ENCODE measurements at regions not wholly inside any gene's neighbourhood (a gene's known extent, or its start where the extent isn't known, plus 50 kb on each side); places are given as distances from the start of the nearest gene placed in this dataset.
A peak's percentile ranks its signal among the peaks of the same experiment; 100 is the strongest.

DNA sequence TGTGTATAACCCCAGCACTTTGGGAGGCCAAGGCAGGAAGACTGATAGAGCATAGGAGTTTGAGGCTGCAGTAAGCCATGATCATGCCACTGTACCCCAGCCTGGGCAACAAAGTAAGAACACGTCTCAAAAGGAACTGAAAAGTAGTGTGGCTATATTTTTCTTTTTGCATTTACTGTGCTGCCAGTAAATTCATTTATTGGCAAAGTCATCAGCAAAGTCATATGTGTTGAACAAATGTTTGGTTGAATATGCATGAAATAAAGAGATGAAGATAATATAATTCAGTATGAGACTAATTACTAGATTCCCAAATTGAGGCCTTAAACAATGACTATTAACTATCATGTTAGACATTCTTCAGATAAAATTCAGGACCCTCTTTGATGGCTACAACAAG is 829.1 kb downstream of the PCDH7 start:
- H3K36me3 ChIP-seq = no peaks in the 10 kb centered on the region
- H3K27ac ChIP-seq = no peak overlapping the region
- H3K4me1 Mint-ChIP-seq = no peaks in the 10 kb centered on the region
- no peak overlapping the region for H3K27ac Mint-ChIP-seq
- no peak overlapping the region for H3K4me2 ChIP-seq
- H3K36me3 Mint-ChIP-seq = no peaks in the 10 kb centered on the region
- no peak for TF ChIP-seq EZH2phosphoT487 (IDR thresholded peaks at IDR 0.05)
- no peak for TF ChIP-seq EZH2 (IDR thresholded peaks at IDR 0.05)
- no peak for TF ChIP-seq CTCF (IDR thresholded peaks at IDR 0.05)
- no peaks in the 10 kb centered on the region for H3F3A ChIP-seq (ENCODE audit: low read depth)
- no peak for DNase-seq (ENCODE audit: low spot score)
- H3K9me3 ChIP-seq (ENCODE audit: low read depth) = no peaks in the 10 kb centered on the region
- no peak overlapping the region for H3K9ac ChIP-seq
- no peaks in the 10 kb centered on the region for H3K27me3 Mint-ChIP-seq (ENCODE audit: insufficient read depth, low read depth)
- H3K4me3 Mint-ChIP-seq = no peak overlapping the region
- no peak overlapping the region for H2AFZ ChIP-seq (replicated peaks)
- H4K20me1 ChIP-seq (ENCODE audit: low read depth) = no peaks in the 10 kb centered on the region
- H3K4me3 ChIP-seq = no peak overlapping the region
- no peaks in the 10 kb centered on the region for H3K4me1 ChIP-seq
- no peaks in the 10 kb centered on the region for H3K9me3 Mint-ChIP-seq
- H3K27me3 ChIP-seq = no peaks in the 10 kb centered on the region
- H3K79me2 ChIP-seq (ENCODE audit: low read depth) = no peaks in the 10 kb centered on the region

DNA sequence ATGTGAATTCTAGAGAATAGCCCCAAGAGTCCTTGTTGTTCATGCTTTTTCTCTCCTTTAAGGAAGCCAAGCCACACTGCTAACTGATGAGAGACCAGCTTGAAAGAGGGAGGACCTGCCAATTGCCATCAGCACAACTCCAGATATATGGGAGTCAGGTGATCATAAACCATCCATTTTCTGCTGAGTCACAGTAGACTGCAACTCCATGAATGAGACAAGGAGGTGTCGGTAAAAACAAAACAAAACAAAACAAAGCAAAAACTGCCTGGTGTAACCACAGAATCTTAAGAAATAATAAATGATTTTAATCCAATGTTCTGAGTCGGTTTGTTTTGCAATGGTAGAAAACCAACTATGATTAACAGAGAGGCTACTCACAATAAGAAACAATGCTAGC is 837.3 kb downstream of the PCDH7 start:
- no peaks in the 10 kb centered on the region for H3K36me3 Mint-ChIP-seq
- no peak overlapping the region for H3K27ac ChIP-seq
- TF ChIP-seq CTCF (IDR thresholded peaks at IDR 0.05) = no peak
- no peak for TF ChIP-seq EZH2 (IDR thresholded peaks at IDR 0.05)
- no peak for TF ChIP-seq EZH2phosphoT487 (IDR thresholded peaks at IDR 0.05)
- H3K4me3 Mint-ChIP-seq = no peak overlapping the region
- H3K4me1 Mint-ChIP-seq = no peaks in the 10 kb centered on the region
- no peaks in the 10 kb centered on the region for H3K27me3 ChIP-seq
- H3K9ac ChIP-seq = no peak overlapping the region
- H3K9me3 ChIP-seq (ENCODE audit: low read depth) = no peaks in the 10 kb centered on the region
- no peaks in the 10 kb centered on the region for H3K9me3 Mint-ChIP-seq
- no peaks in the 10 kb centered on the region for H3K79me2 ChIP-seq (ENCODE audit: low read depth)
- no peak overlapping the region for H3K27ac Mint-ChIP-seq
- H3K4me2 ChIP-seq = no peak overlapping the region
- no peaks in the 10 kb centered on the region for H3K36me3 ChIP-seq
- DNase-seq (ENCODE audit: low spot score) = no peak
- H3F3A ChIP-seq (ENCODE audit: low read depth) = no peaks in the 10 kb centered on the region
- H3K4me1 ChIP-seq = no peaks in the 10 kb centered on the region
- no peaks in the 10 kb centered on the region for H3K27me3 Mint-ChIP-seq (ENCODE audit: insufficient read depth, low read depth)
- no peaks in the 10 kb centered on the region for H4K20me1 ChIP-seq (ENCODE audit: low read depth)
- no peak overlapping the region for H3K4me3 ChIP-seq
- peak overlapping the region; percentile 20 for H2AFZ ChIP-seq (replicated peaks)

DNA sequence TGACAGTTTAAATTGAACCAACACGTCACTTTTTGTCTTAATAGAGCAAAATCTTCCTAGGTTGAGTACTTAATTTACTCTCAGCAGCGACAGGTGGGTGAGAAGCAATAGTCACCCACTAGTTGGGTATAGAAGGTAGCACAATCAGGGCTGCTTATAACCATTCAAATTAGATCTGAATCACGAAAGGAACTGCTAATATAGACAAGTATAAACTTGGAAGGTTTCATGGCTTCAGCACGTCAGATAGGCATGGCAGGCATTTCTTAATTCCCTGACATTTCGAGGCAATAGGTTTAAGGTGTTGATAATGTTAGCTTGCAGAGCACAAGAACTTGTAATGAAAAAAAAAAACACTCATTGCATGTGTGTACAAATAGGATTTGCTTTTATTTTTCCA is 853.4 kb downstream of the PCDH7 start:
- no peak overlapping the region for H3K4me3 ChIP-seq
- H3K9ac ChIP-seq = no peak overlapping the region
- H2AFZ ChIP-seq (replicated peaks) = no peak overlapping the region
- H3K27me3 ChIP-seq = no peaks in the 10 kb centered on the region
- Mint-ChIP-seq H3K27me3 (ENCODE audit: insufficient read depth, low read depth) (no peaks in the 10 kb centered on the region), H3K27ac (no peak overlapping the region), H3K4me3 (no peak overlapping the region), H3K4me1 (peaks cover 2% of the 10 kb centered on the region), H3K36me3 (no peaks in the 10 kb centered on the region), H3K9me3 (no peaks in the 10 kb centered on the region)
- H3K4me1 ChIP-seq = no peaks in the 10 kb centered on the region
- no peaks in the 10 kb centered on the region for H4K20me1 ChIP-seq (ENCODE audit: low read depth)
- H3K4me2 ChIP-seq = no peak overlapping the region
- no peaks in the 10 kb centered on the region for H3F3A ChIP-seq (ENCODE audit: low read depth)
- H3K79me2 ChIP-seq (ENCODE audit: low read depth) = no peaks in the 10 kb centered on the region
- TF ChIP-seq CTCF (IDR thresholded peaks at IDR 0.05) (no peak), EZH2phosphoT487 (IDR thresholded peaks at IDR 0.05) (no peak), EZH2 (IDR thresholded peaks at IDR 0.05) (no peak)
- H3K27ac ChIP-seq = no peak overlapping the region
- no peaks in the 10 kb centered on the region for H3K36me3 ChIP-seq
- no peaks in the 10 kb centered on the region for H3K9me3 ChIP-seq (ENCODE audit: low read depth)
- no peak for DNase-seq (ENCODE audit: low spot score)

DNA sequence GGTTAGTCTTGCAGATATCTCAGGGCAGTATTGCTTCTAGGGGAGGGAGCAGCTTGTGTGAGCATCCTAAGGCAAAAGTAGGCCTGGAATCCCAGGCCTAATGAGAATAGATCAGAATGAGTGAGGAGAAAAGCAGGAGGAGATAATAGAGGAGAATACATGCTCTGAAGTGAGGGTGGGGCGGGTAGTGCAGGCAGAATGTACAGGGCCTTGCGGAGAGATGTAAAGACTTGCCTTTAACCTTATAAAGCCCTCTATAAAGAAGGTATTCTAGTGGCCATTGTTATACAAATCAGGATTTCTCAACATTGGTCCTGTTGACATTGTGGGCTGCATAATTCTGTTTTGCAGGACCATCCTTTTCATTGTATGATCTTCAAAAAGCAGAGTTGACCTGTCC is 855.3 kb downstream of the PCDH7 start:
- Mint-ChIP-seq H3K9me3 (no peaks in the 10 kb centered on the region), H3K27ac (no peak overlapping the region)
- DNase-seq (ENCODE audit: low spot score) = no peak

More for the DNA sequence above, 855.3 kb downstream of the PCDH7 start:
- Histone ChIP-seq H3K4me1 (no peaks in the 10 kb centered on the region), H2AFZ (replicated peaks) (no peak overlapping the region), H3K9me3 (ENCODE audit: low read depth) (no peaks in the 10 kb centered on the region), H3K9ac (no peak overlapping the region), H3K27me3 (no peaks in the 10 kb centered on the region), H4K20me1 (ENCODE audit: low read depth) (no peaks in the 10 kb centered on the region), H3K36me3 (no peaks in the 10 kb centered on the region), H3K79me2 (ENCODE audit: low read depth) (no peaks in the 10 kb centered on the region), H3K27ac (no peak overlapping the region), H3K4me3 (no peak overlapping the region), H3F3A (ENCODE audit: low read depth) (no peaks in the 10 kb centered on the region), H3K4me2 (no peak overlapping the region)
- TF ChIP-seq EZH2phosphoT487 (IDR thresholded peaks at IDR 0.05) = no peak
- no peak for TF ChIP-seq EZH2 (IDR thresholded peaks at IDR 0.05)
- TF ChIP-seq CTCF (IDR thresholded peaks at IDR 0.05) = no peak
- no peaks in the 10 kb centered on the region for H3K36me3 Mint-ChIP-seq
- H3K4me3 Mint-ChIP-seq = no peak overlapping the region
- peaks cover 12% of the 10 kb centered on the region for H3K4me1 Mint-ChIP-seq
- no peaks in the 10 kb centered on the region for H3K27me3 Mint-ChIP-seq (ENCODE audit: insufficient read depth, low read depth)

Measured in neural progenitor cell (in vitro differentiated cells).